GM23248 (cell line): ENCODE measurements at regions not wholly inside any gene's neighbourhood (a gene's known extent, or its start where the extent isn't known, plus 50 kb on each side); places are given as distances from the start of the nearest gene placed in this dataset.

Source experiments
- DNase-seq: peaks from one replicate; pipeline ENCODE4 v3.0.0-alpha.2; 2015
- H2AFZ ChIP-seq: fragments of 200-600 bp; sonication (generic); 2 replicates; pipeline ENCODE4 v1.6.1; 2016; ENCODE audit warnings: antibody characterized with exemption
- H3F3A ChIP-seq: fragments of 200-600 bp; sonication (generic); 2 replicates; pipeline ENCODE4 v1.6.1; 2016; ENCODE audit warnings: mild to moderate bottlenecking, antibody characterized with exemption, mixed run types; ENCODE audit not compliant: insufficient read depth
- H3K27ac ChIP-seq: fragments of 200-600 bp; sonication (generic); 2 replicates; pipeline ENCODE4 v1.5.1; 2016; ENCODE audit warnings: mild to moderate bottlenecking
- H3K27me3 ChIP-seq: fragments of 200-600 bp; sonication (generic); replicated peaks from 2 replicates; pipeline ENCODE4 v1.6.1; 2016; ENCODE audit warnings: mild to moderate bottlenecking; ENCODE audit not compliant: insufficient read depth
- H3K36me3 ChIP-seq: fragments of 200-600 bp; sonication (generic); 2 replicates; pipeline ENCODE4 v1.6.1; 2016; ENCODE audit warnings: low read depth, mild to moderate bottlenecking
- H3K4me1 ChIP-seq: fragments of 200-600 bp; sonication (generic); 2 replicates; pipeline ENCODE4 v1.6.1; 2016; ENCODE audit warnings: mild to moderate bottlenecking; ENCODE audit not compliant: insufficient read depth
- H3K4me2 ChIP-seq: fragments of 200-600 bp; sonication (generic); one replicate; pipeline ENCODE4 v1.6.1; 2016; ENCODE audit warnings: mild to moderate bottlenecking; ENCODE audit not compliant: unreplicated experiment
- H3K4me3 ChIP-seq: fragments of 200-600 bp; sonication (generic); 2 replicates; pipeline ENCODE4 v1.5.1; 2016; ENCODE audit warnings: mild to moderate bottlenecking
- H3K79me2 ChIP-seq: fragments of 200-600 bp; sonication (generic); 2 replicates; pipeline ENCODE4 v1.6.1; 2016; ENCODE audit warnings: mild to moderate bottlenecking; ENCODE audit not compliant: insufficient read depth
- H3K9ac ChIP-seq: fragments of 200-600 bp; sonication (generic); 2 replicates; pipeline ENCODE4 v1.6.1; 2016; ENCODE audit warnings: mild to moderate bottlenecking
- H3K9me2 ChIP-seq: fragments of 200-600 bp; sonication (generic); 2 replicates; pipeline ENCODE4 v1.6.1; 2016; ENCODE audit warnings: mixed run types, mild to moderate bottlenecking, moderate library complexity; ENCODE audit not compliant: insufficient read depth
- H3K9me3 ChIP-seq: fragments of 200-600 bp; sonication (generic); one replicate; pipeline ENCODE4 v1.6.1; 2017; ENCODE audit warnings: low read depth
- H4K20me1 ChIP-seq: fragments of 200-600 bp; sonication (generic); 2 replicates; pipeline ENCODE4 v1.6.0; 2016; ENCODE audit not compliant: insufficient read depth
- EZH2 ChIP-seq: fragments of 200-600 bp; sonication (generic); IDR thresholded peaks from 2 replicates; pipeline ENCODE4 v1.6.1; 2018; ENCODE audit warnings: antibody characterized with exemption, mild to moderate bottlenecking; ENCODE audit not compliant: insufficient read depth, poor library complexity, severe bottlenecking
- EZH2phosphoT487 ChIP-seq: fragments of 200-600 bp; sonication (generic); IDR thresholded peaks from 2 replicates; pipeline ENCODE4 v1.6.1; 2018; ENCODE audit warnings: antibody characterized with exemption, moderate library complexity, mild to moderate bottlenecking, low read depth; ENCODE audit not compliant: insufficient read depth
- WGBS, 2 experiments: methylation state at CpG; one replicate each; pipeline ENCODE4 v1.1.6; 2015 to 2017; ENCODE audit warnings: low lambda C conversion rate in 2 of 2, low coverage in 1 of 2; ENCODE audit errors: missing lambda C conversion rate in 2 of 2; 5-methylcytosine and 5-hydroxymethylcytosine counted together
- in situ Hi-C: fragments of 300-500 bp; cut with MboI; formaldehyde crosslinking; loops from 2 replicates; pipeline ENCODE4 v1.15.0; 2020

DNA sequence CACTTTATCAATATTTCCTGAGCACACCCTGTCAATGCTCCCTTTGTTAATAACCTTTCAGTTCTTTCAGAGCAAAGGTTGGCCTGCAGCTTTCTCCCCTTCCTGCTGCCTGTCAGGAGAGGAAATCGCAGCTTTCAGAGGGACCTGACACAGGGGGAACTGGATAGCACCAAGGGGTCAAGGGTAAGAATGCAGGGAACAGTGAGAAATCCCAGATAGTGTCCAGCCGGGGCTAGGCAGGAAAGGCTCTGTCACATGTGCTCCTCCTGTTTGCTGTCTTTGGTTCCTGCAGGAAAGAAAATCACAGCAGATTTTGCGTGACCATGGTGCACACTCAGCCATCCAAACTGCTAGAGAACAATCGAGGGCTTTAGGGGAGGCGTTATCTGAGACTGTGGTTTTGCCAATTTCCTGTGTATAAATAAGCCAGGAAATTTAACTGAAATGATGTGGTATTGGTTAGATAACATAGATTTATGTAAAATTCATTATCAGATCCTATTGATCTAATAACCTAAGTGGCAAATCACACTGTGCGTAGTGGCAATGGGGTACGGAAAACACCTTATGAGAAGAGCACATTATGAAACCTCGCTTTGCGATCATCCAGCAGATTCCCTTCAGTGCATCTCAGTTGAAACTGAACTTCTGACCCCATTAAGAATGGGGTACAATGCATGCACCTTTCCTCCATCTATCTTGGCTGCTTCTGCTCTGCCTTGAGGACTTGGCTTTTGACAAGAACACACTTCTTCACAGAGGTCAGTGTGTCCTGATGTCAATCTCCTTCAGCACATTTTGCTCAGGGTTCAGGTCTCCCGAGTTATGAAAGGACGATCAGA is 178.0 kb downstream of the ICOS start:
- WGBS, 2 experiments = 74 to 76% methylated on average over 11 of the region's 11 CpGs
- H3K36me3 ChIP-seq = no peaks in the 10 kb centered on the region
- H3K4me3 ChIP-seq = no peak overlapping the region
- no peak overlapping the region for H3K27ac ChIP-seq
- in situ Hi-C loops = no loop called here
- no peak overlapping the region for H3K4me2 ChIP-seq
- no peaks in the 10 kb centered on the region for H3F3A ChIP-seq
- DNase-seq = no peak
- no peak overlapping the region for H2AFZ ChIP-seq
- H3K9me3 ChIP-seq = no peaks in the 10 kb centered on the region
- no peaks in the 10 kb centered on the region for H3K79me2 ChIP-seq
- peaks cover 6% of the 10 kb centered on the region; the same call in 1 of the 2 replicates for H3K27me3 ChIP-seq
- H4K20me1 ChIP-seq = no peaks in the 10 kb centered on the region
- peaks cover 12% of the 10 kb centered on the region; the same call in 1 of the 2 replicates for H3K4me1 ChIP-seq
- no peak overlapping the region for H3K9ac ChIP-seq
- H3K9me2 ChIP-seq = no peaks in the 10 kb centered on the region
- TF ChIP-seq EZH2phosphoT487 (no peak), EZH2 (no peak)

DNA sequence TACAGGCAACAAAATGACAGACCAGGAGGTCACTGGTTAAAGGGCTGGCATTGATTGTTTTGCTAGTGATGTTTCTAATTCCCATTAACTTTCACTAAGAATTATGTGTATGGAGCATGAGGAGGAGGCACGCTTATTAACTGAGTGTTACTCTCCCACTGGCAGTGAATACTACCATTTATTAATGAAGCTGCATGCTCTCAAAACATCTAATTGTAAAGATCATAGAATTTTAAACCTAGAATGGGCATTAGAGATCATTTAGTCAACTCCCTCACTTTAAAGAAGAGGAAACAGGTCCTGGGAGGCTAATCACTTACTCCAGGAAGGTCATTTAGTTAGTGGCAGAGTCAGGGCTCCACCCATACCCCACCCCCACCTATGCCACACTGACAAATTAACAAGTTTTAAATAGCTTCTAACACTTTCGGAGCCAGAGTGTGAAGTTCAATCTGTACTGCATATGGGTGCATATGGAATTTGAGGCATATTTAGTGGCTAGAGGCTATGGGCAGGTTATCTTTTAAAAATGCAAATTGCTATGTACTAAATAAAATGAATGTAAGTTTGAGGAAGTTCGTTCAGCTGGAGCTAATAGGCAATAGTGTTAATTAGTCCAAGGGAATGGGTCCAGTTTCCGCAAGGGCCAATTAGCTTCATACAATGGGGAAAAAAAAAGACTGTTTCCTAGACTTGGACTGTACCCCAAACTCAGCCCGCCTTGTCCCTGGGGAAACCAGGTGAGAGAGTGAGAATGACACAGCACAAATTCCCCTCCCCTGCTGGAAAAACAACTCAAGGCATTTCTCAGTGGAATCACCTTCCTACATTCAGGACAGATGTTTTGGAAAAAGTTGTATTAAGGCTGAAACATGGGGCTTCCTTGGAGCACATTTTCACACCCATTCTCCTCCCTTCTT is 178.8 kb downstream of the ICOS start:
- Histone ChIP-seq H3K4me3 (no peak overlapping the region), H3K9ac (no peak overlapping the region), H3K4me2 (no peak overlapping the region), H3K9me2 (no peaks in the 10 kb centered on the region), H3K79me2 (no peaks in the 10 kb centered on the region), H2AFZ (no peak overlapping the region), H3F3A (no peaks in the 10 kb centered on the region), H3K36me3 (no peaks in the 10 kb centered on the region), H3K27me3 (peaks cover 6% of the 10 kb centered on the region), H3K9me3 (no peaks in the 10 kb centered on the region), H3K27ac (no peak overlapping the region), H4K20me1 (no peaks in the 10 kb centered on the region), H3K4me1 (peaks cover 9% of the 10 kb centered on the region; the same call in 1 of the 2 replicates)
- in situ Hi-C loops = no loop called here
- no peak for TF ChIP-seq EZH2phosphoT487
- 59 to 68% methylated on average over 5 of the region's 5 CpGs for WGBS, 2 experiments
- DNase-seq = no peak

GRCh38 chr2:204116159-204116792 is 179.7 kb downstream of the ICOS start:
- Histone ChIP-seq H3K9me2 (no peaks in the 10 kb centered on the region), H3K27ac (no peak overlapping the region), H3K4me3 (no peak overlapping the region), H3K9ac (no peak overlapping the region), H2AFZ (no peak overlapping the region), H3K4me2 (no peak overlapping the region), H3K9me3 (no peaks in the 10 kb centered on the region), H3K79me2 (no peaks in the 10 kb centered on the region), H3K4me1 (peaks cover under 1% of the 10 kb centered on the region; the same call in 1 of the 2 replicates), H3K27me3 (peaks cover 11% of the 10 kb centered on the region), H3F3A (no peaks in the 10 kb centered on the region), H4K20me1 (no peaks in the 10 kb centered on the region), H3K36me3 (no peaks in the 10 kb centered on the region)
- in situ Hi-C loops = no loop called here
- no peak for TF ChIP-seq EZH2phosphoT487
- no peak for TF ChIP-seq EZH2
- 13 to 16% methylated on average over 6 of the region's 6 CpGs for WGBS, 2 experiments
- no peak for DNase-seq

GRCh38 chr2:204122425-204122824 is 185.9 kb downstream of the ICOS start:
- in situ Hi-C loops = no loop called here
- peaks cover 28% of the 10 kb centered on the region; the same call in 1 of the 2 replicates for H3K27me3 ChIP-seq
- WGBS, 2 experiments = 30 to 36% methylated on average over 4 of the region's 4 CpGs

More at GRCh38 chr2:204122425-204122824, 185.9 kb downstream of the ICOS start:
- H3K4me2 ChIP-seq = no peak overlapping the region
- H3K4me3 ChIP-seq = no peak overlapping the region
- H3K9me3 ChIP-seq = no peaks in the 10 kb centered on the region
- DNase-seq = no peak
- H3F3A ChIP-seq = no peaks in the 10 kb centered on the region
- H3K4me1 ChIP-seq = no peaks in the 10 kb centered on the region
- H3K9me2 ChIP-seq = no peaks in the 10 kb centered on the region
- no peak overlapping the region for H2AFZ ChIP-seq
- H3K9ac ChIP-seq = no peak overlapping the region
- H3K27ac ChIP-seq = no peak overlapping the region
- H3K36me3 ChIP-seq = no peaks in the 10 kb centered on the region
- H4K20me1 ChIP-seq = no peaks in the 10 kb centered on the region
- no peaks in the 10 kb centered on the region for H3K79me2 ChIP-seq
- TF ChIP-seq EZH2 = no peak
- no peak for TF ChIP-seq EZH2phosphoT487
